Activated B cell treated with CpG ODN at 0.5 μM for 24 hours (primary cell): ENCODE measurements at regions not wholly inside any gene's neighbourhood (a gene's known extent, or its start where the extent isn't known, plus 50 kb on each side); places are given as distances from the start of the nearest gene placed in this dataset.

ENCODE experiments used
- ATAC-seq: fragments of 200-7000 bp; cut with Tn5 transposase; one replicate; pipeline ENCODE4 v1.10.0; 2021; ENCODE audit warnings: low read depth, mild to moderate bottlenecking, moderate library complexity
- CTCF ChIA-PET: fragments of 350-600 bp; sonication (Branson Sonifier 250); formaldehyde crosslinking; loops from one replicate; lab custom pipeline; 2021; ENCODE audit warnings: antibody characterized with exemption; lab: Charles Lee
- POLR2A ChIA-PET: fragments of 350-600 bp; sonication (Branson Sonifier 250); formaldehyde crosslinking; loops from one replicate; lab custom pipeline; 2021; ENCODE audit warnings: antibody characterized with exemption; lab: Charles Lee
- DNase-seq: peaks from one replicate; pipeline ENCODE4 v3.0.0; 2022
- H3K27ac Mint-ChIP-seq: one replicate; pipeline ENCODE4 v1.8.0; 2020; ENCODE audit warnings: mixed read lengths
- H3K27me3 Mint-ChIP-seq: one replicate; pipeline ENCODE4 v1.8.0; 2021; ENCODE audit warnings: mixed read lengths
- H3K36me3 Mint-ChIP-seq: one replicate; pipeline ENCODE4 v1.8.0; 2021; ENCODE audit warnings: low read depth, mixed read lengths
- H3K4me1 Mint-ChIP-seq: one replicate; pipeline ENCODE4 v1.8.0; 2021; ENCODE audit warnings: mixed read lengths
- H3K4me3 Mint-ChIP-seq: one replicate; pipeline ENCODE4 v1.8.0; 2020; ENCODE audit warnings: mild to moderate bottlenecking, mixed read lengths
- H3K9me3 Mint-ChIP-seq: one replicate; pipeline ENCODE4 v1.8.0; 2020; ENCODE audit warnings: mixed read lengths
- CTCF ChIP-seq: fragments of 200-600 bp; IDR thresholded peaks from one replicate; pipeline ENCODE4 v1.8.0; 2022; ENCODE audit warnings: antibody characterized with exemption, mild to moderate bottlenecking
- intact Hi-C: fragments of 100-400 bp; cut with micrococcal nuclease; formaldehyde crosslinking; loops from one replicate; pipeline ENCODE4 v1.15.1; 2024

- ATAC-seq = no peak
- H3K27me3 Mint-ChIP-seq = peaks cover 5% of the 10 kb centered on the region
- H3K4me3 Mint-ChIP-seq = no peak overlapping the region
- intact Hi-C loops = no loop called here
- no peak overlapping the region for H3K27ac Mint-ChIP-seq
- no peaks in the 10 kb centered on the region for H3K36me3 Mint-ChIP-seq
- no peaks in the 10 kb centered on the region for H3K4me1 Mint-ChIP-seq
- POLR2A ChIA-PET = no interaction called here
- no peak for DNase-seq
- TF ChIP-seq CTCF = no peak
- peaks cover 6% of the 10 kb centered on the region for H3K9me3 Mint-ChIP-seq
- CTCF ChIA-PET = no interaction called here
Measured at GRCh38 chr2:239768031-239768790, 256.9 kb downstream of the NDUFA10 start.

GRCh38 chr2:239767021-239767905, 257.9 kb downstream of the NDUFA10 start:
- peaks cover 3% of the 10 kb centered on the region for H3K27me3 Mint-ChIP-seq
- CTCF ChIA-PET = no interaction called here
- no peaks in the 10 kb centered on the region for H3K4me1 Mint-ChIP-seq
- DNase-seq = peak; percentile 2
- H3K27ac Mint-ChIP-seq = no peak overlapping the region
- TF ChIP-seq CTCF = no peak
- intact Hi-C loops = no loop called here
- peaks cover 4% of the 10 kb centered on the region for H3K9me3 Mint-ChIP-seq
- ATAC-seq = no peak
- POLR2A ChIA-PET = no interaction called here
- H3K4me3 Mint-ChIP-seq = no peak overlapping the region
- no peaks in the 10 kb centered on the region for H3K36me3 Mint-ChIP-seq

- Mint-ChIP-seq H3K27me3 (peaks cover 3% of the 10 kb centered on the region), H3K36me3 (no peaks in the 10 kb centered on the region), H3K9me3 (no peaks in the 10 kb centered on the region), H3K27ac (no peak overlapping the region), H3K4me1 (no peaks in the 10 kb centered on the region), H3K4me3 (no peak overlapping the region)
- intact Hi-C loops = no loop called here
- no peak for TF ChIP-seq CTCF
- DNase-seq = no peak
- ChIA-PET POLR2A (no interaction called here), CTCF (no interaction called here)
- no peak for ATAC-seq
Measured at GRCh38 chr2:239765911-239766310, 259.2 kb downstream of the NDUFA10 start.

- Mint-ChIP-seq H3K27me3 (peaks cover 3% of the 10 kb centered on the region), H3K4me1 (no peaks in the 10 kb centered on the region), H3K27ac (no peak overlapping the region), H3K4me3 (no peak overlapping the region), H3K9me3 (no peaks in the 10 kb centered on the region), H3K36me3 (no peaks in the 10 kb centered on the region)
- ChIA-PET POLR2A (no interaction called here), CTCF (no interaction called here)
- intact Hi-C loops = no loop called here
- DNase-seq (peak; percentile 3), ATAC-seq (no peak)
- no peak for TF ChIP-seq CTCF
Measured at GRCh38 chr2:239765076-239765845, 259.9 kb downstream of the NDUFA10 start.
